Hepatocyte (in vitro differentiated cells): ENCODE measurements at regions not wholly inside any gene's neighbourhood (a gene's known extent, or its start where the extent isn't known, plus 50 kb on each side); places are given as distances from the start of the nearest gene placed in this dataset.

Source experiments
- DNase-seq: peaks from one replicate; pipeline ENCODE4 v3.0.0-alpha.2; 2016; ENCODE audit warnings: low spot score
- H2AFZ ChIP-seq: fragments of 200-600 bp; sonication (generic); 2 replicates; pipeline ENCODE4 v1.6.0; 2016; ENCODE audit warnings: antibody characterized with exemption, mild to moderate bottlenecking
- H3K27ac ChIP-seq: fragments of 200-600 bp; sonication (generic); 2 replicates; pipeline ENCODE4 v1.5.1; 2016; ENCODE audit warnings: mild to moderate bottlenecking
- H3K27me3 ChIP-seq: fragments of 200-600 bp; sonication (generic); 2 replicates; pipeline ENCODE4 v1.6.1; 2016
- H3K36me3 ChIP-seq: fragments of 200-600 bp; sonication (generic); replicated peaks from 2 replicates; pipeline ENCODE4 v1.5.1; 2016; ENCODE audit warnings: low read depth; ENCODE audit not compliant: insufficient read depth
- H3K4me1 ChIP-seq: fragments of 200-600 bp; sonication (generic); 2 replicates; pipeline ENCODE4 v1.5.1; 2016; ENCODE audit warnings: mild to moderate bottlenecking, moderate library complexity; ENCODE audit not compliant: insufficient read depth
- H3K4me2 ChIP-seq: fragments of 200-600 bp; sonication (generic); 2 replicates; pipeline ENCODE4 v1.6.0; 2016
- H3K4me3 ChIP-seq: fragments of 200-600 bp; sonication (generic); 2 replicates; pipeline ENCODE4 v1.5.1; 2016; ENCODE audit warnings: mild to moderate bottlenecking
- H3K79me2 ChIP-seq: fragments of 200-600 bp; sonication (generic); 2 replicates; pipeline ENCODE4 v1.6.0; 2017; ENCODE audit warnings: mild to moderate bottlenecking
- H3K9me2 ChIP-seq: fragments of 200-600 bp; sonication (generic); replicated peaks from 2 replicates; pipeline ENCODE4 v1.6.0; 2017; ENCODE audit warnings: mild to moderate bottlenecking; ENCODE audit not compliant: insufficient read depth
- H3K9me3 ChIP-seq: fragments of 200-600 bp; sonication (generic); 2 replicates; pipeline ENCODE4 v1.5.1; 2016; ENCODE audit warnings: low read depth, mild to moderate bottlenecking
- H4K20me1 ChIP-seq: fragments of 200-600 bp; sonication (generic); 2 replicates; pipeline ENCODE4 v1.6.0; 2016; ENCODE audit warnings: mild to moderate bottlenecking; ENCODE audit not compliant: insufficient read depth, poor library complexity, severe bottlenecking
- EZH2 ChIP-seq: fragments of 200-600 bp; sonication (generic); IDR thresholded peaks from 2 replicates; pipeline ENCODE4 v1.6.1; 2016; ENCODE audit warnings: antibody characterized with exemption, mild to moderate bottlenecking, borderline replicate concordance
- EZH2phosphoT487 ChIP-seq: fragments of 200-600 bp; sonication (generic); IDR thresholded peaks from one replicate; pipeline ENCODE4 v1.6.1; 2018; ENCODE audit warnings: antibody characterized with exemption, mild to moderate bottlenecking, low read depth, moderate library complexity; ENCODE audit not compliant: unreplicated experiment, severe bottlenecking
- WGBS: methylation state at CpG from one replicate; pipeline ENCODE4 v1.1.6; 2016; ENCODE audit warnings: low lambda C conversion rate; ENCODE audit errors: missing lambda C conversion rate; 5-methylcytosine and 5-hydroxymethylcytosine counted together
- TF ChIP-seq, protein P1 (sequence below): fragments of 200-600 bp; sonication (generic); IDR thresholded peaks from 2 replicates; pipeline ENCODE4 v1.5.1; 2016; ENCODE audit warnings: antibody characterized with exemption, mild to moderate bottlenecking; ENCODE audit not compliant: poor library complexity

DNA sequence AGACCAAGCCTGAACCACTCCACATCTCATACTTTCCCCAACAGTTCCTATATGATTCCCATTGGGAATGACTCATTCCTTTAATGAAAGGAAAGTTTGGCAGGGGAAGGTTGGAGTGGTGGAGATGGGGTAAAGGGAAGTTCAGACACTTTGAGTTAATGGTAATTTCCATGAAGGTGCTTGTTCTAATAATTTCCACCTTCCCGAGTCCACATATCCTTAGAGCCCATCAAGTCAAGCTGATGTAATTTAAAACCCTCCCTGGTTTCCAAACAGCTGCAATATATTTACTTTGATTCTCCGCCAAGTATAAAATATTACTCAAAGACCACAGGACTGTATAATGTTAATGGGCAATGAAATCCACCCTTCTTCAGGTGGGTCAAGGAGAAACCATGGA is 95.0 kb upstream of the GALNT15 start:
- Histone ChIP-seq H3K4me1 (no peaks in the 10 kb centered on the region), H4K20me1 (no peaks in the 10 kb centered on the region), H3K9me2 (no peaks in the 10 kb centered on the region), H3K4me2 (no peak overlapping the region), H3K4me3 (no peak overlapping the region), H2AFZ (no peak overlapping the region), H3K79me2 (no peaks in the 10 kb centered on the region), H3K9me3 (no peaks in the 10 kb centered on the region), H3K27me3 (no peaks in the 10 kb centered on the region), H3K27ac (no peak overlapping the region), H3K36me3 (no peaks in the 10 kb centered on the region)
- TF ChIP-seq EZH2phosphoT487 (no peak), EZH2 (no peak)
- TF ChIP-seq, protein P1, sequence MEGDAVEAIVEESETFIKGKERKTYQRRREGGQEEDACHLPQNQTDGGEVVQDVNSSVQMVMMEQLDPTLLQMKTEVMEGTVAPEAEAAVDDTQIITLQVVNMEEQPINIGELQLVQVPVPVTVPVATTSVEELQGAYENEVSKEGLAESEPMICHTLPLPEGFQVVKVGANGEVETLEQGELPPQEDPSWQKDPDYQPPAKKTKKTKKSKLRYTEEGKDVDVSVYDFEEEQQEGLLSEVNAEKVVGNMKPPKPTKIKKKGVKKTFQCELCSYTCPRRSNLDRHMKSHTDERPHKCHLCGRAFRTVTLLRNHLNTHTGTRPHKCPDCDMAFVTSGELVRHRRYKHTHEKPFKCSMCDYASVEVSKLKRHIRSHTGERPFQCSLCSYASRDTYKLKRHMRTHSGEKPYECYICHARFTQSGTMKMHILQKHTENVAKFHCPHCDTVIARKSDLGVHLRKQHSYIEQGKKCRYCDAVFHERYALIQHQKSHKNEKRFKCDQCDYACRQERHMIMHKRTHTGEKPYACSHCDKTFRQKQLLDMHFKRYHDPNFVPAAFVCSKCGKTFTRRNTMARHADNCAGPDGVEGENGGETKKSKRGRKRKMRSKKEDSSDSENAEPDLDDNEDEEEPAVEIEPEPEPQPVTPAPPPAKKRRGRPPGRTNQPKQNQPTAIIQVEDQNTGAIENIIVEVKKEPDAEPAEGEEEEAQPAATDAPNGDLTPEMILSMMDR: no peak
- no peak for DNase-seq
- 79% methylated on average over 2 of the region's 2 CpGs for WGBS

DNA sequence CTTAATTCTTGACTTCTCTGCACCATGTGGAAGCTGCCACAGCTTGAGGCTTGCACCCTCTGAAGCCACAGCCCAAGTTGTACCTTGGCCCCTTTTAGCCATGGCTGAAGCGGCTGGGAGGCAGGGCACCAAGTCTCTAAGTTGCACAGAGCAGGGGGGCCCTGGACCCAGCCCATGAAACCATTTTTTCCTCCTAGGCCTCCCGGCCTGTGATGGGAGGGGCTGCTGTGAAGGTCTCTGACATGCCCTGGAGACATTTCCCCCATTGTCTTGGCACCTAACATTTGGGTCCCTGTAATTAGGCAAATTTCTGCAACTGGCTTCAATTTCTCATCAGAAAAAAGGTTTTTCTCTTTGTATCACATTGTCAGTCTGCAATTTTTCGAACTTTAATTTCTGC is 92.8 kb upstream of the GALNT15 start:
- Histone ChIP-seq H3K4me2 (no peak overlapping the region), H3K27ac (no peak overlapping the region), H3K9me3 (no peaks in the 10 kb centered on the region), H3K27me3 (no peaks in the 10 kb centered on the region), H3K4me3 (no peak overlapping the region), H4K20me1 (no peaks in the 10 kb centered on the region), H2AFZ (no peak overlapping the region), H3K4me1 (no peaks in the 10 kb centered on the region), H3K79me2 (no peaks in the 10 kb centered on the region), H3K9me2 (no peaks in the 10 kb centered on the region), H3K36me3 (no peaks in the 10 kb centered on the region)
- 78% methylated on average over 3 of the region's 3 CpGs for WGBS
- TF ChIP-seq EZH2phosphoT487 (no peak), EZH2 (no peak)
- TF ChIP-seq, protein P1: no peak
- DNase-seq: no peak

DNA sequence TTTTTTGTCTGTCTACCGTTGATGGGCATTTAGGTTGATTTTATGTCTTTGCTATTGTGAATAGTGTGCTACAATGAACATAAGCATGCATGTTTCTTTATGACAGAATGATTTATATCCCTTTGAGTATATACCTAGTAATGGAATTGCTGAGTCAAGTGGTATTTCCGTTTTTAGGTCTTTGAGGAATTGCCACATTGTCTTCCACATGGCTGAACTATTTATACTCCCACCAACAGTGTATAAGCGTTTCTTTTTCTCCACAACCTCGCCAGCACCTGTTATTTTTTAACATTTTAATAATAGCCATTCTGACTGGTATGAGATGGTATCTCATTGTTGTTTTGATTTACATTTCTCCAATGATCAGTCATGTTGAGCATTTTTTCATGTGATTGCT is 89.6 kb upstream of the GALNT15 start:
- DNase-seq: no peak
- Histone ChIP-seq H3K9me2 (no peaks in the 10 kb centered on the region), H3K4me3 (no peak overlapping the region), H3K4me2 (no peak overlapping the region), H3K79me2 (no peaks in the 10 kb centered on the region), H3K9me3 (no peaks in the 10 kb centered on the region), H2AFZ (no peak overlapping the region), H3K4me1 (no peaks in the 10 kb centered on the region), H3K36me3 (no peaks in the 10 kb centered on the region), H3K27ac (no peak overlapping the region), H3K27me3 (no peaks in the 10 kb centered on the region), H4K20me1 (no peaks in the 10 kb centered on the region)
- 94% methylated on average over 4 of the region's 4 CpGs for WGBS
- TF ChIP-seq EZH2phosphoT487: no peak
- TF ChIP-seq, protein P1: no peak
- no peak for TF ChIP-seq EZH2

DNA sequence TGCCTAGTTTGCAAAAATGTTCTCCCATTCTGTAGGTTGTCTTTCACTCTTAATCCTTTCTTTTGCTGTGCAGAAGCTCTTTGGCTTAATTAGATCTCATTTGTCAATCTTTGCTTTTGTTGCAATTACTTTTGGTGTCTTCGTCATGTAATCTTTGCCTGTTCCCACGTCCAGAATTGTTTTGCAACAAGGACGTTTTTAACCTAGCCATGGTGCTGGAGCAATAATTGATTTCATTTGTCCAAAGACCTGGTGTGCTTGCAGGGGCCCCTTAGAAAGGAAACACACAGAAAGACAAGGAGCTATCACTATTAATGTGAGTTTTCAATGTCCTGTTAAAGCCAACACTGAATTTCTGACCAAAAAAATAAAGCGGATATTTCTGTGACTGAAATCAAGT is 89.1 kb upstream of the GALNT15 start:
- Histone ChIP-seq H3K36me3 (no peaks in the 10 kb centered on the region), H3K27ac (no peak overlapping the region), H3K4me2 (no peak overlapping the region), H4K20me1 (no peaks in the 10 kb centered on the region), H3K9me2 (no peaks in the 10 kb centered on the region), H3K4me3 (no peak overlapping the region), H3K79me2 (no peaks in the 10 kb centered on the region), H3K4me1 (no peaks in the 10 kb centered on the region), H3K27me3 (no peaks in the 10 kb centered on the region), H2AFZ (no peak overlapping the region), H3K9me3 (no peaks in the 10 kb centered on the region)
- TF ChIP-seq, protein P1: no peak
- TF ChIP-seq EZH2 (no peak), EZH2phosphoT487 (no peak)
- WGBS: 66% methylated on average over 4 of the region's 4 CpGs
- DNase-seq: no peak
